Dedifferentiated amniotic fluid mesenchymal stem cell (primary cell): ENCODE measurements at regions not wholly inside any gene's neighbourhood (a gene's known extent, or its start where the extent isn't known, plus 50 kb on each side); places are given as distances from the start of the nearest gene placed in this dataset.

Source experiments
- DNase-seq: peaks from one replicate; pipeline ENCODE4 v3.0.0-alpha.2; 2016; ENCODE audit errors: extremely low spot score

DNA sequence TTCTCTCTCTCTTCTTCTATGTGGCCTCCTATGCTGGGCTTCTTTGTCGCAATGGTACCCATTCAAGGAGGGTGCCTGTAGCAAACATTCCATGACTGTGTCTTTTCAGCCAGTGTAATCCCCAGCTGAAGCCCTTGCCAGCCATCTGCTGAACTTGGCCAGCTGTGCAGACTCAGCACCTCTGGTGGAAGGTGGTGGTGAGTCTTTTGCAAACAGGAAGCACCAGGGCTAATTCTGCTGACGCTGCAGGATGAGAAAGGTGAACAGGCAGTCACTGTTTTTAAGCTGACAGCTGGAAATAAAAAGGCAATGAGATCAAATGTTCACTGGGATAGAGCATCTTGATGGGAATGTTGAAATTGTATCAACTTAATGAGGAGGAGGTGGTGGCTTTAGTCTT lies 298.7 kb upstream of the CLNK start:
- DNase-seq = no peak

- DNase-seq = no peak
These were observed 297.7 kb upstream of the CLNK start for GRCh38 chr4:10982305-10982704.

- DNase-seq = no peak
These were observed 297.0 kb upstream of the CLNK start for GRCh38 chr4:10981576-10981975.

DNA sequence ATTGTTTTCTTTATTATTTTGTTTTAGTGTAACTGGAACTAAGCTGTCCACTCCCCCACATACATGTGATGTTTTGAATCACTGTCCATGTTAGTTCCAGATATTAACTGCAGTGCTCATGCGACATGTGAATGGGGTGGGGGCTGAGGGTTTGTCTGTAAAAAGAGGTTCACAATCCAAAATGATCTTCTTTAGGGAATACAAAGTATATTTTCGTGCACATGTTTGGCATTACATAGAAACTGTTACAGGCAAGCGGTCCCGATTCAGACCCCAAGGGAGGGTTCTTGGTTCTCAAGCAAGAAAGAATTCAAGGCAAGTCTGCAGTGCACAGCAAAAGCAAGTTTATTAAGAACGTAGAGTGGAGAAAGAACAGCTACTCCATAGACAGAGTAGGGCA lies 296.5 kb upstream of the CLNK start:
- no peak for DNase-seq

DNA sequence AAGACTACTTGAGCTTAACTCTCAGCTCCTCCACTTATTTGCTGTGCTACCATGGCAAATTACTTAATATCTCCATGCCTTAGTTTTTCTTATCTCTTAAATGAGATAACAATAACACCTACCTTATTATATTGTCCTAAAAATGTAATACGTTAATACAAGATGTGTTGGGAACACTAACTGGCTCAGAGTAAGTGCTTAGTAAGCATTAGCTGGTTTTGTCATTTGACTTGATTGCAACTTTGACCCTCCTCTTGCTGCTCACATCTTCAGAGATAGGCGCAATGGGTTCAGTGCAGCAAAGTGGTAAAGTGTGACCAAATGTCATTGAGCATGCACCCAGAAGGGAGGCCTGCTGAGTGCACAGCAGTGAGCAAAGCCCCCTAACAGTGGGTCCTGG lies 294.5 kb upstream of the CLNK start:
- no peak for DNase-seq

GRCh38 chr4:10977534-10977933 lies 293.0 kb upstream of the CLNK start:
- no peak for DNase-seq

DNA sequence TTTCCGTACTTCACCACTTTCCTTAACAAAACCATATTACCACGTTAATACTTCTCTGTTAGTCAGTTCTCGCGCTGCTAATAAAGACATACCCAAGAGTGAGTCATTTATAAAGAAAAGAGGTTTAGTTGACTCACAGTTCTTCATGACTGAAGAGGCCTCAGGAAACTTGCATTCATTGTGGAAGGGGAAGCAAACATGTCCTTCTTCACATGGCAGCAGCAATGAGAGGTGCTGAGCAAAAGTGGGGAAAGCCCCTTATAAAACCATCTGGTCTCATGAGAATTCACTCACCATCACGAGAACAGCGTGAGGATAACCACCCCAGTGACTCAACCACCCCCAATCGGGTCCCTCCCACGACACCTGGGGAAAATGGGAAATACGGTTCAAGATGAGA lies 289.8 kb upstream of the CLNK start:
- DNase-seq = no peak

DNA sequence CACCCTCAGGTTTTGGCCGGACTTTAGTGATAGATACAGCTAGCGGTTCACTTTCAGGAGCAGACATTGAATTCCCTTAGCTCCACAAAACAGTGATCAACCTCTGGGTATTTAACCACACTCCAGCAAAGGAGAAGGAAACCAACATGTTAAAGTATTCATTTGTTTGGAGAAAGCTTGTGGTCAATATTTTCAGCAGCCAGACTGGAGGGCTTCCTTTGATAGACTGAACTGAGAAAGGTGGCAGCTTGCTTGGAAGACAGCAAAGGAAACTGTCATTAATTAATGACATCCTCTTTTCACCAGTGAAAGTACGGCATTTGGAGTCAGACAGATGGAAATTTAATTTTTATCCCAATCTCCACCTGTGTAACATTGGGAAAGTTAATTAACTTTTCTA lies 289.1 kb upstream of the CLNK start:
- no peak for DNase-seq

DNA sequence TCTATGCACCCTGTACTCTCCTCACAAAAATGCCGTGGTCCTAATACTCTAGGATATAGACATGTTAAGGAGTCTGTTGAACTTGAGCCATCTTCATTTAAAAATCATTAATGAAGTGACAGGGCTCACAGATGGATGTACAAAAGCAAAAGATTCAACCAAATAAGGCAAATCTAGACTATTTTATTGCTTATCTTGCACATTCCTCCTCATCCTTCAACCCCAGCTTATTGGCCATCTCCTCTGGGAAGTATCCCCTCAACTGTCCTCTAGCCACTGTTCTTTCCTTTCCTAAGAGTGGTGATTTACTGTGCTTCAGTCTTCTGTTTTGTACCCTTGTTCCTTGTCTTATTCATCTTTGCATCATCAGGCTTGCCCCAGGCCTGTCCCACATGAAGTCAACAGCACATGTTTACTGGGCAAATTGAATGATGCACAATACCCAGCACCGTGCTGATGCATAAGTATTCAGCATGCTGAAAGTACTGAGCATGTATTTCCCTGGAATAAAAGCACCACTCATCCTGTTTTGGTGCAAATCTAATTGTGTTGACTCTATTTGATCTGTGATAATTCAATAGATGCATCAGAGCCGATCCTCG lies 287.3 kb upstream of the CLNK start:
- no peak for DNase-seq

- DNase-seq = no peak
These were observed 280.6 kb upstream of the CLNK start for GRCh38 chr4:10965196-10965595.

DNA sequence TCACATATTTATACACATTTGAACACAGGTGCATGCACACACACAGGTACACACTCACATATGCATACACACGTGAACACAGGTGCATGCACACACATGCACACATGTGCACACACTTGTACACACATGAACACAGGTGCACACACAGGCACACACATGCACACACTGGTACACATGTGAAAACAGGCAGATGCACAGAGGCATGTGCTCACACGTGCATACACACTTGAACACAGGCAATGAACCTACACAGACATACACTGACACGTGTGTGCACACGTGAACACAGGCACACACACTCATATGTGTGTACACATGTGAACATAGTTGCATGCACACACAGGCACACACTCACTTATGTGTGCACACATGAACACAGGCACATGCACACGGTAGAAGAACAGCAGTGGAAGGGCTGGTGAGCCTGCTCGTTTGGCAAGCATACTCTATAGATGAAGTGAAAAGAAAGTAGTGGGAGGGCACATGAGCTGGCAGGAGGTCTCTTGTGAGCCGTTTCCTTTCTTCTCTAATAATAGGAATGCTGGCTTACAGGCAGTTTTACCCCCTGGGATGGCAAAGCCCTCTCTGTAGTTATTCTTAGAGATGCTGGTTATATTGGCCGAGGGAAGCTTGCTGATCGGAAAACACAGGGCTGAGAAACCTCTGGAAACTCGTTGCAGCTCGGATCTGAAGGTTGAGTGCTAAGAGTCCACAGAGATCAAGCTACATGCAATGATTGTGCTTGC lies 279.6 kb upstream of the CLNK start:
- DNase-seq = no peak

DNA sequence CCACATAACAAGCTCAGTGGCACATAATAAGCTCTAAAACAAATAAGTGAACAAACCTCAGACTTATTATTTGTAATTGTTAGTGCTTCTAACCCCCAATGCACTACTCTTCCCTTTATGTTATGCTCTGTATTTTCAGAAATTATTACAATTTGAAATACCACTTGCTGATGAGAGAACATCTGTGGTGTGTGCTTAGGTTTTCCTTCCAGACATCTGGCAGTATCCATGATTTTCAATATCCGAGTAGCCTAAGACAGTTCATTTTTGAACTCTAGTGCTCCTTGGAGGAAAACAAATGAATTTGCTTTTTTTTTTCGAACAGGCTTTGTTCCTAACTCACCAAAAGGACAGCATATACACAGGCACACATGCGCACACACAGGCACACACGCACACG lies 278.7 kb upstream of the CLNK start:
- DNase-seq = no peak

DNA sequence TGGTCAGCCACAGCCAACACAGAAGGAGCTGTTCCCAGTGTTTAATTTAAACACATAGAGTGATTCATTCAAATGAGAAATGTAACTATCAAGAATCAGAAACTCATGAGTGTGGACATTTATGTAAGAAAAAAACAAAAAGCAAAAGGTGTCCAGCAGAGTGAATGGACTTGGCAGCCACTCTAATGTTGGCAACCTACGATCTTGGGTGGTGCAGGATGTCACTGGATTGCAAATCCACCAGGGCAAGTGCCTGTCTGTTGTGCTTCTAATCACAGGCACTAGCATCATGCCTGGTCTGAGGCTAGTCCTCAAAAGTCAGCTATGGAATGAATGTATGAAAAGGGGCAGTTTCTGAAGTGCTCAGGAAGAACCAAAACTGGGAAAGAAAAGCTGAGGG lies 277.7 kb upstream of the CLNK start:
- DNase-seq = no peak

DNA sequence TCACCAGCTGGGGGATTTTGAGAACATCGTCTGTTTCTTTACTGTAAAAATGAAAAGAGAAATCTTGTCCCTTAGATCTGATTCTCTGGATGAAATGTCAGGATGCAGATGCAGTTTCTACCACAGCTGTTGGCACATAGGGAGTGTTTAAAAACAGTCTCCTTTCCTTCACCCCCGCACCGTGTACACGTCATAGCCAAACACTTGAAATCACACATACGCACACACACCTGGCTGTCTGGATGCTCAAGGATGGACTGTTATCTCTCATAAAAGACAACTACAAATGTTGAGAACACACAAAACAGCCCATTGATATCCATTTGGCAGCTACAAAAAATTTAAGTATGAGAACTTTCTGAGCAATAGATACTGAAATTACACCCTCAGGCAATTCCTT lies 275.8 kb upstream of the CLNK start:
- DNase-seq = no peak

DNA sequence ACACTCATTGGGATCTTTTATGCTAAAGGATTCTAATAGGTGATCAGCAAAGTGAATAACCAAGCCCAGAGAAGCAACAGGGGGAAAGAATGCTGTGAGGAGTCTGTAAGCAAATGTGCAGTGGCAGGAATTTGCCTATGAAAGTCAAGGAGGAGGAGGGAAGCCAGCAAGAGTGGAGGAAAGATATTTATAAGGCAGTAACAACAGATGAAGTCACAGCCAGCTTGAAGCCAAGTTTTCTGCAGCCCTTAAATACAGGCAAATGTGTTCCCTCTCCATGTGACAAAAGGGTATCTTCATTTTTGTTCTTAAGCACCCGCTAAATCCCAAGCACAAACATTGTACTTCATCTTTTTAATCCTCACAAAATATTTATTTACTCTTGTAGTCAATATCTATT lies 275.0 kb upstream of the CLNK start:
- DNase-seq = no peak

- no peak for DNase-seq
These were observed 273.8 kb upstream of the CLNK start for GRCh38 chr4:10958226-10958856.

DNA sequence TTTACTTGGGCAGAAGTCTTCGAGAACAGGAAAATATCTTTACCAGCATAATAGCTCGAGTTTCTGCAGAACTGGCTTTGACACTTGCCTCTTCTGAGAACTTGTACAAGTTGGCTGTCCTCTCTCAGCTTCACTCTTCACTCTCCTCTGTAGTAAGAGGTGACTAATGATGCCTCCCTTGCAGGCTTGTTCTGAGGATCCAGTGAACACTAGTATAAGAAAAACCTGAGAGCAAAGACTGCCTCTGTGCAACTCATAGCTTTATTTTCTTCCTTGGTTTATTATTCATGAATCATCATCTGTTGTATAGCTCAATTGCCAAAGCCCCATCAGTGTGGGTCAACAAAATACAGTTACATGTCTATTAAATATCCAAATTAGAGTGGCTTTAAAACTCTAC lies 266.7 kb upstream of the CLNK start:
- DNase-seq = no peak

DNA sequence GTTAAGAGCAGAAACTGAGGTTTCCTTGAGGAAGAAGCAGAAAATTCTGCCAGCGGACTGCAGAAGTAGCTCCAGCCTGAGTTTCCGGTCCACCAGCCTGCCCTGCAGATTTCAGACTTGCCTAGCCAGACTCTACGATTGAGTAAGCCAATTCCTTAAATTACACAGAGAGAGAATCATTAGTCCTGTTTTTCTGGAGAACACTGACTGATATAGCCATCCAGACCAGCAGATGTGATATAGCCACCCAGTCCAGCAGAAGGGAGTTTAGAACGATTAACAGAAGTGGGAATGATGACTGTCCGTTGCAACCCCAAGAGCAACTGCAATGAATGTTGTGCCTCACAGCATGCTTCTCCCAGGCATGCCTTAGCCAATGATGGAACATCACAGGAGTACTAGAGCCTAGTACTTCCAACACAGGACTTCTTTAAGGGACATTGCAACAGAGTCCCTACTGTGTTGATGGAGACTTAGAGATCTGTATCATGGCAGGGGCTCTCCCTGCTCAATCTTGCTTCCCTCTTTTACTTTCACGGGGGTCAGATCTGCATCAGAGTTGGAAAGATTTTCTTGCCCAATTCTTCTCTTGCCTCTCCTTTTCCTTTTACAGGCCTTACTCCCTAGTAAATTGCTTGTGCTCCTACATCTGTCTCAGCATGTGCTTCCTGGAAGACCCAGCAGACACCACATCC lies 264.6 kb upstream of the CLNK start:
- no peak for DNase-seq

GRCh38 chr4:10947898-10948297 lies 263.3 kb upstream of the CLNK start:
- no peak for DNase-seq

- no peak for DNase-seq
These were observed 259.8 kb upstream of the CLNK start for GRCh38 chr4:10944321-10944720.

DNA sequence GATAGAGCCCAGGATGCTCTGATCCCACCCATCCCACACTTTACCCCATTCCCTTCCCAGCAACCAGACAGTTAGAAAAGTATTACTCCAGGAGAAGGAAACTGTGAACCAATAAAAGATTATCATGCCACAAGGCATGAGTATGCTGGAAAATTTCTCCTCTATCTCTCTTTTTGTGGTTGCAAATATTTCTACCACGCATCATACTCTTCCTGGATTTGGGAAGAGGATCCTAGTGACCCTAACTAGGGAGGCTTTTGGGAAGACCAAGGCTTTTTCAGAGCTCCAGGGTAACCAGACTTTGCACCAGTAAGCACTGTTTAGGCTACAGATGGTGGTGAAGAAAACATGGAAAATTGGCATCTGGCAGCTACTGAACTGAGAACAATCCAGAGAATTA lies 257.6 kb upstream of the CLNK start:
- DNase-seq = no peak

DNA sequence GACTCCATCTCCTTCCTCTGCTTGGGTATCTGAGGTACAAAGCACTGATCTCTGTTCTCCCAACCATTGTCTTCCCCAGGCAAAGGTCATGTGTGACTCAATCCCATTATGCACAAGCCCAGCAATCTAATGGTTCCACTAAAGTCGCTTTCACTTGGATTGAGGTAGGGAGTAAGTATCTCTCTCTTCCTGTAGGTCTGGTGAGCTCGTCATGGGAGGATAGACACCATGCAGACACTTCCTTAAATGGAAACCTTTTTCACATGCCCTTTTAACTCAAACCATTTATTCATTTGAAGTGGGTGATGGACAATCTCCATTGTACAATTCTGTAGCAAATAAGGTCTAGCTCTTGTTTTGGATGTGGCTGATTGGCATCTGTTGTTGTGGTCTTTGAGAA lies 245.2 kb upstream of the CLNK start:
- no peak for DNase-seq

- no peak for DNase-seq
These were observed 241.4 kb upstream of the CLNK start for GRCh38 chr4:10925996-10926395.
